ENCODE measurements at regions not wholly inside any gene's neighbourhood (a gene's known extent, or its start where the extent isn't known, plus 50 kb on each side); places are given as distances from the start of the nearest gene placed in this dataset.

- TF ChIP-seq CTCF (CRISPR knock-in tag; IDR thresholded peaks at IDR 0.05): peak; percentile 25; the same call in 1 of the 2 replicates
- no peak for TF ChIP-seq ATRX (CRISPR knock-in tag; IDR thresholded peaks at IDR 0.05; ENCODE audit: borderline replicate concordance)
- no peak for TF ChIP-seq HNRNPLL (IDR thresholded peaks at IDR 0.05; ENCODE audit: low read depth, low read length, poor library complexity, severe bottlenecking)
- TF ChIP-seq POLR2A (IDR thresholded peaks at IDR 0.05; ENCODE audit: insufficient read depth in 1 of 2, low read depth in 2 of 2, low read length in 2 of 2): no peak
- TF ChIP-seq REST (IDR thresholded peaks at IDR 0.05; ENCODE audit: borderline replicate concordance in 1 of 2, low read depth in 1 of 2, low read length in 2 of 2): no peak
Measured at GRCh38 chr4:65724973-65725372, 54.7 kb upstream of the EPHA5 start.

All from HepG2 (cell line).